HL-60 (cell line): ENCODE measurements at regions not wholly inside any gene's neighbourhood (a gene's known extent, or its start where the extent isn't known, plus 50 kb on each side); places are given as distances from the start of the nearest gene placed in this dataset.

Experiments
- DNase-seq, 2 experiments: peaks; one replicate each; pipeline ENCODE4 v3.0.0-alpha.2; 2010 to 2020; ENCODE audit warnings: low read depth in 1 of 2, low spot score in 1 of 2
- H3K27ac ChIP-seq: fragments of 250-450 bp; sonication (Bioruptor Pico); replicated peaks from 2 replicates; pipeline ENCODE4 v1.5.1; 2020; ENCODE audit warnings: mild to moderate bottlenecking, moderate library complexity
- H3K27me3 ChIP-seq: fragments of 250-450 bp; sonication (Bioruptor Pico); 2 replicates; pipeline ENCODE4 v1.5.1; 2021; ENCODE audit warnings: mild to moderate bottlenecking, moderate library complexity; ENCODE audit not compliant: insufficient read depth, poor library complexity, severe bottlenecking
- H3K4me3 ChIP-seq: replicated peaks from 2 replicates; pipeline ENCODE4 v1.5.1; 2011; ENCODE audit warnings: mild to moderate bottlenecking, control low read depth, low read length; ENCODE audit not compliant: insufficient read depth
- GABPA ChIP-seq: IDR thresholded peaks from 2 replicates; pipeline ENCODE4 v1.6.1; 2012; ENCODE audit warnings: low read depth
- POLR2AphosphoS5 ChIP-seq: IDR thresholded peaks from 2 replicates; pipeline ENCODE4 v1.6.1; 2012; ENCODE audit warnings: low read depth
- SPI1 ChIP-seq: IDR thresholded peaks from 2 replicates; pipeline ENCODE4 v1.6.1; 2012; ENCODE audit warnings: low read depth, mild to moderate bottlenecking, borderline replicate concordance
- TF ChIP-seq, protein P1 (sequence below): IDR thresholded peaks from 2 replicates; pipeline ENCODE4 v1.6.1; 2012; ENCODE audit warnings: low read depth; ENCODE audit not compliant: insufficient replicate concordance
- TF ChIP-seq, protein P2 (sequence below): IDR thresholded peaks from one replicate; pipeline ENCODE4 v1.5.1; 2011; ENCODE audit warnings: low read length, control low read depth, inconsistent platforms; ENCODE audit not compliant: insufficient read depth

DNA sequence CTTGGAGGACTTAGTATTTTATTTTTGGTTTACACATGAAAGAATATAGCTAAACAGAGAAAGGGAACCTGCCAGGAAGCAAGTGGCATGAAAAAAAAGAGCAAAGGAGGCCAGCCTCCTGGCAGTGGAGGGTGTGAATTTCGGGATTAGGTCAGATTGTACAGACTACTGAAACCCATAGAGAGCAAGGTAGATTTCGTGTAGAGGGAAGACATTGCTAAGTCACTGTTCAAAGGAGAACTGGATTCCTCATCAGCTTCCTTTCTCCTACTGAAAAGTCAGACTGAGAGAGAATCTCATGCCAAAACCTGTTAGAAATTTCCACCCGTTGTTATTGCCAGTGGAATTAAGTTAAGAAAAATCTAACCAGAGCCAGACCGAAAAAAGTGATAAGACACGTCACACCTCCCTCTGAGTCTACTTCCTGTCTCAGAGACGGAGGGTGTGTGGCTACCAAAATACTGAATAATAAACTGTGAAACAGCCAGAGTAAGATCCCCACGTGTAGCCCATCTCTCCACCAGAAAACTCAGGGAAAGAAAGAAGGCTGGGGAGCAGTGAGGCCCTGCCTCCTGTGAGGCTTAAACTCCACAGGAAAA lies 118.8 kb downstream of the SKIDA1 start:
- TF ChIP-seq POLR2AphosphoS5 (no peak), SPI1 (no peak), GABPA (no peak)
- TF ChIP-seq, protein P1, sequence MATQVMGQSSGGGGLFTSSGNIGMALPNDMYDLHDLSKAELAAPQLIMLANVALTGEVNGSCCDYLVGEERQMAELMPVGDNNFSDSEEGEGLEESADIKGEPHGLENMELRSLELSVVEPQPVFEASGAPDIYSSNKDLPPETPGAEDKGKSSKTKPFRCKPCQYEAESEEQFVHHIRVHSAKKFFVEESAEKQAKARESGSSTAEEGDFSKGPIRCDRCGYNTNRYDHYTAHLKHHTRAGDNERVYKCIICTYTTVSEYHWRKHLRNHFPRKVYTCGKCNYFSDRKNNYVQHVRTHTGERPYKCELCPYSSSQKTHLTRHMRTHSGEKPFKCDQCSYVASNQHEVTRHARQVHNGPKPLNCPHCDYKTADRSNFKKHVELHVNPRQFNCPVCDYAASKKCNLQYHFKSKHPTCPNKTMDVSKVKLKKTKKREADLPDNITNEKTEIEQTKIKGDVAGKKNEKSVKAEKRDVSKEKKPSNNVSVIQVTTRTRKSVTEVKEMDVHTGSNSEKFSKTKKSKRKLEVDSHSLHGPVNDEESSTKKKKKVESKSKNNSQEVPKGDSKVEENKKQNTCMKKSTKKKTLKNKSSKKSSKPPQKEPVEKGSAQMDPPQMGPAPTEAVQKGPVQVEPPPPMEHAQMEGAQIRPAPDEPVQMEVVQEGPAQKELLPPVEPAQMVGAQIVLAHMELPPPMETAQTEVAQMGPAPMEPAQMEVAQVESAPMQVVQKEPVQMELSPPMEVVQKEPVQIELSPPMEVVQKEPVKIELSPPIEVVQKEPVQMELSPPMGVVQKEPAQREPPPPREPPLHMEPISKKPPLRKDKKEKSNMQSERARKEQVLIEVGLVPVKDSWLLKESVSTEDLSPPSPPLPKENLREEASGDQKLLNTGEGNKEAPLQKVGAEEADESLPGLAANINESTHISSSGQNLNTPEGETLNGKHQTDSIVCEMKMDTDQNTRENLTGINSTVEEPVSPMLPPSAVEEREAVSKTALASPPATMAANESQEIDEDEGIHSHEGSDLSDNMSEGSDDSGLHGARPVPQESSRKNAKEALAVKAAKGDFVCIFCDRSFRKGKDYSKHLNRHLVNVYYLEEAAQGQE, result no peak
- TF ChIP-seq, protein P2, sequence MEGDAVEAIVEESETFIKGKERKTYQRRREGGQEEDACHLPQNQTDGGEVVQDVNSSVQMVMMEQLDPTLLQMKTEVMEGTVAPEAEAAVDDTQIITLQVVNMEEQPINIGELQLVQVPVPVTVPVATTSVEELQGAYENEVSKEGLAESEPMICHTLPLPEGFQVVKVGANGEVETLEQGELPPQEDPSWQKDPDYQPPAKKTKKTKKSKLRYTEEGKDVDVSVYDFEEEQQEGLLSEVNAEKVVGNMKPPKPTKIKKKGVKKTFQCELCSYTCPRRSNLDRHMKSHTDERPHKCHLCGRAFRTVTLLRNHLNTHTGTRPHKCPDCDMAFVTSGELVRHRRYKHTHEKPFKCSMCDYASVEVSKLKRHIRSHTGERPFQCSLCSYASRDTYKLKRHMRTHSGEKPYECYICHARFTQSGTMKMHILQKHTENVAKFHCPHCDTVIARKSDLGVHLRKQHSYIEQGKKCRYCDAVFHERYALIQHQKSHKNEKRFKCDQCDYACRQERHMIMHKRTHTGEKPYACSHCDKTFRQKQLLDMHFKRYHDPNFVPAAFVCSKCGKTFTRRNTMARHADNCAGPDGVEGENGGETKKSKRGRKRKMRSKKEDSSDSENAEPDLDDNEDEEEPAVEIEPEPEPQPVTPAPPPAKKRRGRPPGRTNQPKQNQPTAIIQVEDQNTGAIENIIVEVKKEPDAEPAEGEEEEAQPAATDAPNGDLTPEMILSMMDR, result no peak
- Histone ChIP-seq H3K27ac (no peak overlapping the region), H3K27me3 (no peaks in the 10 kb centered on the region), H3K4me3 (no peak overlapping the region)
- DNase-seq, result no peak

DNA sequence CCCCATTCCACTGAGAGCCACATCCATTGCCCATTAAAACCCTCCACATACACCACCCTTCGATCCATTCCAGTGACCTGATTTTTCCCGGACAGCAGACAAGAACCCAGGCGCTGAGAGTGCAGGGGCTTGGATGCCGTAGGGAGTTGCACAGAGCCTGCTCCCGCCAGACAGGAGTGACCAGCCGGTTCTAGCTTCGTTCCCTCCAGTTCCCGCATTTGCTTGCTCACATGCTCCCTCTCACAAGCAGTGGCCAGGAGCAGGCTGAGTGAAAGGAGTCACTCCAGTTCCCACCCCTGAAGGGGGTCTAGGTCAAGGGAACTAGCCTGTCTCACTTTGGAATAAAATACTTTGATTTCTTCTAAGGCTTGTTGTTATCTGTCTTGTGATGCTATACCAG lies 119.5 kb downstream of the SKIDA1 start:
- TF ChIP-seq, protein P1, result no peak
- no peak for TF ChIP-seq GABPA
- TF ChIP-seq SPI1, result no peak
- no peak for TF ChIP-seq POLR2AphosphoS5
- TF ChIP-seq, protein P2, result no peak
- Histone ChIP-seq H3K27me3 (no peaks in the 10 kb centered on the region), H3K4me3 (no peak overlapping the region), H3K27ac (no peak overlapping the region)
- DNase-seq, result no peak

DNA sequence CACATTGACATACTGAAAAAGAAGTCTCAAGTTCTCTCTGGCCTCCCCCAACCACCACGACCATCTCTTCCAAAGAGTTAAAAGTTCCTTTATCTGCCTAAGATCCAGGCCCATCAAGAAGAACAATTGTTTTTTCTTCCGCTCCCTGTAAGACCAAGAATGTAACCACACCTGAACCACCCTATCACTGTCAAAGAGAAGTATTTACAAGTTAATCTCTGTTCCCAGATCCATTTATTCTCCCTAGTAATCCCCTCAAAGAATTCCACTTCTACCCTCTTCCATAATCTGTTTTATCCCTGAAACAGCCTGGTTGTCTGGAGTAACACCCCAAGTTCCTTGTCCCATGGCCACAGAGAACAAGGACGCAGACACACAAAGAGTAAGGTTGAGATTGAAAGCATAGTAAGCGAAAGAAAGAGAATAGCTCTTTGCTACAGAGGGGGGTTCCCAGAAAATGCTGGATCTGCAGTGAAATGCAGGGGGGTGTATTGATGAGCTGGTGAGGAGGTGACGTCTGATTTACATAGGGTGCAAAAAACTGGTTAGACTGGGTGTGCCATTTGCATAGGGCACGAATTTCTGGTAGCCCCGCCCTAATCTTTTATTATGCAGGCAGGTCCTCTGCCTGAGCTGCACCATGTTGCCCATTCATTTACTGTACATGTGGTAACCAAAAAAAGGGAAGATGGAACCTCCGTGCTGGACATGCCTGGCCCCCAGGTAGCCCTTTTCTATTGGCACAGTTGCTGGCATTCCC lies 122.0 kb downstream of the SKIDA1 start:
- H3K27me3 ChIP-seq, result no peaks in the 10 kb centered on the region
- no peak for DNase-seq
- TF ChIP-seq SPI1 (no peak), POLR2AphosphoS5 (no peak), GABPA (no peak)
- TF ChIP-seq, protein P2, result no peak
- TF ChIP-seq, protein P1, result no peak
- no peak overlapping the region for H3K4me3 ChIP-seq
- H3K27ac ChIP-seq, result no peak overlapping the region
